Hepatocyte (in vitro differentiated cells): ENCODE measurements at regions not wholly inside any gene's neighbourhood (a gene's known extent, or its start where the extent isn't known, plus 50 kb on each side); places are given as distances from the start of the nearest gene placed in this dataset.

Experiments
- DNase-seq: peaks from one replicate; pipeline ENCODE4 v3.0.0-alpha.2; 2016; ENCODE audit warnings: low spot score
- H2AFZ ChIP-seq: fragments of 200-600 bp; sonication (generic); 2 replicates; pipeline ENCODE4 v1.6.0; 2016; ENCODE audit warnings: antibody characterized with exemption, mild to moderate bottlenecking
- H3K27ac ChIP-seq: fragments of 200-600 bp; sonication (generic); 2 replicates; pipeline ENCODE4 v1.5.1; 2016; ENCODE audit warnings: mild to moderate bottlenecking
- H3K27me3 ChIP-seq: fragments of 200-600 bp; sonication (generic); 2 replicates; pipeline ENCODE4 v1.6.1; 2016
- H3K36me3 ChIP-seq: fragments of 200-600 bp; sonication (generic); replicated peaks from 2 replicates; pipeline ENCODE4 v1.5.1; 2016; ENCODE audit warnings: low read depth; ENCODE audit not compliant: insufficient read depth
- H3K4me1 ChIP-seq: fragments of 200-600 bp; sonication (generic); 2 replicates; pipeline ENCODE4 v1.5.1; 2016; ENCODE audit warnings: mild to moderate bottlenecking, moderate library complexity; ENCODE audit not compliant: insufficient read depth
- H3K4me2 ChIP-seq: fragments of 200-600 bp; sonication (generic); 2 replicates; pipeline ENCODE4 v1.6.0; 2016
- H3K4me3 ChIP-seq: fragments of 200-600 bp; sonication (generic); 2 replicates; pipeline ENCODE4 v1.5.1; 2016; ENCODE audit warnings: mild to moderate bottlenecking
- H3K79me2 ChIP-seq: fragments of 200-600 bp; sonication (generic); 2 replicates; pipeline ENCODE4 v1.6.0; 2017; ENCODE audit warnings: mild to moderate bottlenecking
- H3K9me2 ChIP-seq: fragments of 200-600 bp; sonication (generic); replicated peaks from 2 replicates; pipeline ENCODE4 v1.6.0; 2017; ENCODE audit warnings: mild to moderate bottlenecking; ENCODE audit not compliant: insufficient read depth
- H3K9me3 ChIP-seq: fragments of 200-600 bp; sonication (generic); 2 replicates; pipeline ENCODE4 v1.5.1; 2016; ENCODE audit warnings: low read depth, mild to moderate bottlenecking
- H4K20me1 ChIP-seq: fragments of 200-600 bp; sonication (generic); 2 replicates; pipeline ENCODE4 v1.6.0; 2016; ENCODE audit warnings: mild to moderate bottlenecking; ENCODE audit not compliant: insufficient read depth, poor library complexity, severe bottlenecking
- CTCF ChIP-seq: fragments of 200-600 bp; sonication (generic); IDR thresholded peaks from 2 replicates; pipeline ENCODE4 v1.5.1; 2016; ENCODE audit warnings: antibody characterized with exemption, mild to moderate bottlenecking; ENCODE audit not compliant: poor library complexity
- EZH2 ChIP-seq: fragments of 200-600 bp; sonication (generic); IDR thresholded peaks from 2 replicates; pipeline ENCODE4 v1.6.1; 2016; ENCODE audit warnings: antibody characterized with exemption, mild to moderate bottlenecking, borderline replicate concordance
- EZH2phosphoT487 ChIP-seq: fragments of 200-600 bp; sonication (generic); IDR thresholded peaks from one replicate; pipeline ENCODE4 v1.6.1; 2018; ENCODE audit warnings: antibody characterized with exemption, mild to moderate bottlenecking, low read depth, moderate library complexity; ENCODE audit not compliant: unreplicated experiment, severe bottlenecking
- WGBS: methylation state at CpG from one replicate; pipeline ENCODE4 v1.1.6; 2016; ENCODE audit warnings: low lambda C conversion rate; ENCODE audit errors: missing lambda C conversion rate; 5-methylcytosine and 5-hydroxymethylcytosine counted together

GRCh38 chr21:22145545-22145944 lies 1147.3 kb downstream of the NCAM2 start:
- Histone ChIP-seq H3K79me2 (no peaks in the 10 kb centered on the region), H3K9me2 (no peaks in the 10 kb centered on the region), H3K4me2 (no peak overlapping the region), H3K36me3 (no peaks in the 10 kb centered on the region), H2AFZ (no peak overlapping the region), H3K27me3 (no peaks in the 10 kb centered on the region), H3K4me1 (no peaks in the 10 kb centered on the region), H3K4me3 (no peak overlapping the region), H4K20me1 (no peaks in the 10 kb centered on the region), H3K9me3 (no peaks in the 10 kb centered on the region), H3K27ac (no peak overlapping the region)
- TF ChIP-seq EZH2phosphoT487 (no peak), CTCF (no peak), EZH2 (no peak)
- WGBS = 78% methylated on average over 3 of the region's 3 CpGs
- no peak for DNase-seq

GRCh38 chr21:22154579-22155274 lies 1156.5 kb downstream of the NCAM2 start:
- H3K4me1 ChIP-seq = no peaks in the 10 kb centered on the region
- H3K4me2 ChIP-seq = no peak overlapping the region
- H3K79me2 ChIP-seq = no peaks in the 10 kb centered on the region
- H3K9me2 ChIP-seq = no peaks in the 10 kb centered on the region
- no peaks in the 10 kb centered on the region for H3K36me3 ChIP-seq
- TF ChIP-seq EZH2 = no peak
- TF ChIP-seq EZH2phosphoT487 = no peak
- no peak for TF ChIP-seq CTCF
- no peaks in the 10 kb centered on the region for H4K20me1 ChIP-seq
- H3K27ac ChIP-seq = no peak overlapping the region
- H2AFZ ChIP-seq = no peak overlapping the region
- H3K9me3 ChIP-seq = no peaks in the 10 kb centered on the region
- DNase-seq = no peak
- H3K4me3 ChIP-seq = no peak overlapping the region
- H3K27me3 ChIP-seq = no peaks in the 10 kb centered on the region

- Histone ChIP-seq H3K27ac (no peak overlapping the region), H3K9me3 (no peaks in the 10 kb centered on the region), H2AFZ (no peak overlapping the region), H3K9me2 (no peaks in the 10 kb centered on the region), H3K27me3 (no peaks in the 10 kb centered on the region), H3K4me2 (no peak overlapping the region), H3K79me2 (no peaks in the 10 kb centered on the region), H3K4me1 (no peaks in the 10 kb centered on the region), H4K20me1 (no peaks in the 10 kb centered on the region), H3K4me3 (no peak overlapping the region), H3K36me3 (no peaks in the 10 kb centered on the region)
- DNase-seq = no peak
- TF ChIP-seq CTCF (no peak), EZH2 (no peak)
These were observed 1166.7 kb downstream of the NCAM2 start for GRCh38 chr21:22164912-22165311.

- Histone ChIP-seq H3K4me2 (no peak overlapping the region), H3K27ac (no peak overlapping the region), H3K79me2 (no peaks in the 10 kb centered on the region), H3K4me1 (no peaks in the 10 kb centered on the region), H3K9me2 (no peaks in the 10 kb centered on the region), H2AFZ (no peak overlapping the region), H4K20me1 (no peaks in the 10 kb centered on the region), H3K9me3 (no peaks in the 10 kb centered on the region), H3K27me3 (no peaks in the 10 kb centered on the region), H3K4me3 (no peak overlapping the region), H3K36me3 (no peaks in the 10 kb centered on the region)
- TF ChIP-seq EZH2 = no peak
- WGBS = 77% methylated on average over 1 of the region's 1 CpG
- no peak for DNase-seq
These were observed 1176.5 kb downstream of the NCAM2 start for GRCh38 chr21:22174746-22175145.
